ENCODE measurements at regions not wholly inside any gene's neighbourhood (a gene's known extent, or its start where the extent isn't known, plus 50 kb on each side); places are given as distances from the start of the nearest gene placed in this dataset.

DNA sequence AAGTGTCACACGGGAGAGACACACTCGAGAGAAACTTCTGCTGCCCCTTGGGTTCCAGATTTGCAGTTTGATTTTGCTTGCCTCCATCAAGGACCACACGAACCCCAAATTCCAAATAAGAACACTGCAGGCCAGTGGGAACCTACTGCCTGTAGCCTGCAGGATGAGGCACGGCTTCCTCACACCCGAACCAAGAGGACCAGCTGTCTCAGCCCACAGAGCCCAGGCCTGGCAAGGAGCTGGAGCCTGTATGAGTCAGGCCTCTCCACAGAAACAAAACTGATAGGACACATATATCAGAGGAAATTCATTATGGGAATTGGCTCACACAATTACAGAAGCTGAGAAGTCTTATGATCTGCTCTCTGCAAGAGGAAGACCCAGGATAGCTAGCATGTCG lies 188.1 kb upstream of the NSMCE3 start:
- Mint-ChIP-seq H3K27me3 (ENCODE audit: insufficient read depth, low read depth) (peaks cover 3% of the 10 kb centered on the region), H3K9me3 (no peaks in the 10 kb centered on the region), H3K4me3 (no peak overlapping the region), H3K36me3 (no peaks in the 10 kb centered on the region), H3K27ac (no peak overlapping the region), H3K4me1 (peaks cover 22% of the 10 kb centered on the region)
- Histone ChIP-seq H3K4me1 (peaks cover 8% of the 10 kb centered on the region), H3K79me2 (ENCODE audit: low read depth) (no peaks in the 10 kb centered on the region), H4K20me1 (ENCODE audit: low read depth) (no peaks in the 10 kb centered on the region), H2AFZ (replicated peaks) (no peak overlapping the region), H3K9me3 (ENCODE audit: low read depth) (no peaks in the 10 kb centered on the region), H3K4me2 (no peak overlapping the region), H3K36me3 (no peaks in the 10 kb centered on the region), H3K4me3 (no peak overlapping the region), H3K9ac (no peak overlapping the region), H3K27me3 (no peaks in the 10 kb centered on the region), H3F3A (ENCODE audit: low read depth) (peaks cover 8% of the 10 kb centered on the region), H3K27ac (no peak overlapping the region)
- no peak for DNase-seq (ENCODE audit: low spot score)
- TF ChIP-seq, protein P1, sequence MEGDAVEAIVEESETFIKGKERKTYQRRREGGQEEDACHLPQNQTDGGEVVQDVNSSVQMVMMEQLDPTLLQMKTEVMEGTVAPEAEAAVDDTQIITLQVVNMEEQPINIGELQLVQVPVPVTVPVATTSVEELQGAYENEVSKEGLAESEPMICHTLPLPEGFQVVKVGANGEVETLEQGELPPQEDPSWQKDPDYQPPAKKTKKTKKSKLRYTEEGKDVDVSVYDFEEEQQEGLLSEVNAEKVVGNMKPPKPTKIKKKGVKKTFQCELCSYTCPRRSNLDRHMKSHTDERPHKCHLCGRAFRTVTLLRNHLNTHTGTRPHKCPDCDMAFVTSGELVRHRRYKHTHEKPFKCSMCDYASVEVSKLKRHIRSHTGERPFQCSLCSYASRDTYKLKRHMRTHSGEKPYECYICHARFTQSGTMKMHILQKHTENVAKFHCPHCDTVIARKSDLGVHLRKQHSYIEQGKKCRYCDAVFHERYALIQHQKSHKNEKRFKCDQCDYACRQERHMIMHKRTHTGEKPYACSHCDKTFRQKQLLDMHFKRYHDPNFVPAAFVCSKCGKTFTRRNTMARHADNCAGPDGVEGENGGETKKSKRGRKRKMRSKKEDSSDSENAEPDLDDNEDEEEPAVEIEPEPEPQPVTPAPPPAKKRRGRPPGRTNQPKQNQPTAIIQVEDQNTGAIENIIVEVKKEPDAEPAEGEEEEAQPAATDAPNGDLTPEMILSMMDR (IDR thresholded peaks at IDR 0.05), result no peak
- no peak for TF ChIP-seq EZH2phosphoT487 (IDR thresholded peaks at IDR 0.05)
- TF ChIP-seq EZH2 (IDR thresholded peaks at IDR 0.05), result no peak

DNA sequence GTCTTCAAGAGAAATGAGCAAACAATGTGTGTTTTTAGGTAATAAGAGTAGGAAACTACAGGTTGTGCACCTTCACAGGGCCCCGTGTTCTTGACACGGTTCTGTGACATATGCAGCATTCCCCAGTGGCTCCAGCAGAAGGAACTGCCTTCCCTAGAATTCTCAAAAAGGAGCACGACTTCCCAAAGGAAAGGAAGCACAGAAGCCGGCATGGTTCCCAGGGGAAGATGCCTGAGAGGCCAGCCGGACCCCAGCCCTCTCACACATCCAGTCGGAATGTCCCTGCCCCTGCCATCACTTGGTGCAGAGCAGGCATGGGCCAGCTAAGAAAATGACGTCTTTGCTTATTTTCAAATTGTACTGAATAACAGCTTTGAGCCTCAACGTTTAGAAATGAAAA lies 187.3 kb upstream of the NSMCE3 start:
- H3K4me3 ChIP-seq, result no peak overlapping the region
- no peaks in the 10 kb centered on the region for H3K27me3 ChIP-seq
- H3K27ac ChIP-seq, result no peak overlapping the region
- Mint-ChIP-seq H3K36me3 (no peaks in the 10 kb centered on the region), H3K4me1 (peaks cover 29% of the 10 kb centered on the region), H3K27me3 (ENCODE audit: insufficient read depth, low read depth) (peaks cover 3% of the 10 kb centered on the region), H3K9me3 (no peaks in the 10 kb centered on the region), H3K4me3 (no peak overlapping the region), H3K27ac (no peak overlapping the region)
- no peak overlapping the region for H2AFZ ChIP-seq (replicated peaks)
- no peaks in the 10 kb centered on the region for H3K36me3 ChIP-seq
- no peak for DNase-seq (ENCODE audit: low spot score)
- H3K4me2 ChIP-seq, result no peak overlapping the region
- TF ChIP-seq EZH2phosphoT487 (IDR thresholded peaks at IDR 0.05) (no peak), EZH2 (IDR thresholded peaks at IDR 0.05) (no peak)
- TF ChIP-seq, protein P1 (IDR thresholded peaks at IDR 0.05), result no peak
- no peaks in the 10 kb centered on the region for H3K79me2 ChIP-seq (ENCODE audit: low read depth)
- no peaks in the 10 kb centered on the region for H4K20me1 ChIP-seq (ENCODE audit: low read depth)
- H3F3A ChIP-seq (ENCODE audit: low read depth), result peaks cover 12% of the 10 kb centered on the region
- H3K9me3 ChIP-seq (ENCODE audit: low read depth), result no peaks in the 10 kb centered on the region
- H3K4me1 ChIP-seq, result peaks cover 13% of the 10 kb centered on the region
- no peak overlapping the region for H3K9ac ChIP-seq

DNA sequence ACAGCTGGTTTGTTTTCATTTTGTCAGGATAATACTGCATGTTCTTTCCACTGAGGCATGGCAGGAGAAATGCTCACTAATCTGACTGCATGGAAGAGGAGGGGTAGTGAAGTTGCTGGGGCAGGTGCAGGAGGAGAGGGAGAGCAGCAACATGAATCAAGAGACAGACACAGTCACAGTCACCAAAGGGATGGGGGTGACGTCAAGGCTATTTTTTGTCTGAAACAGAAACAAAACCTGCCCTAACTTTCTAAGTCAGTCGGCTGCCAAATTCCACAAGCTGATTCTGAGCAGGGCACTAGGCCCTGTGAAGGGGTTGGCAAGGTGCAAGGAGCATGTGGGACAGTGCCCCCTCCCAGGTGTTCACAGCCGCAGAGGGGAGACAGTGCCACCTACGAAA lies 186.6 kb upstream of the NSMCE3 start:
- Mint-ChIP-seq H3K4me3 (no peak overlapping the region), H3K4me1 (peaks cover 36% of the 10 kb centered on the region)
- H3K4me2 ChIP-seq, result no peak overlapping the region

More for the DNA sequence above, 186.6 kb upstream of the NSMCE3 start:
- TF ChIP-seq EZH2 (IDR thresholded peaks at IDR 0.05) (no peak), EZH2phosphoT487 (IDR thresholded peaks at IDR 0.05) (no peak)
- TF ChIP-seq, protein P1 (IDR thresholded peaks at IDR 0.05), result no peak
- DNase-seq (ENCODE audit: low spot score), result no peak
- no peak overlapping the region for H3K4me3 ChIP-seq
- peaks cover 16% of the 10 kb centered on the region for H3K4me1 ChIP-seq
- H3F3A ChIP-seq (ENCODE audit: low read depth), result peaks cover 12% of the 10 kb centered on the region
- no peaks in the 10 kb centered on the region for H3K36me3 ChIP-seq
- H4K20me1 ChIP-seq (ENCODE audit: low read depth), result no peaks in the 10 kb centered on the region
- no peaks in the 10 kb centered on the region for H3K79me2 ChIP-seq (ENCODE audit: low read depth)
- Mint-ChIP-seq H3K27ac (no peak overlapping the region), H3K9me3 (no peaks in the 10 kb centered on the region), H3K36me3 (no peaks in the 10 kb centered on the region), H3K27me3 (ENCODE audit: insufficient read depth, low read depth) (peaks cover 3% of the 10 kb centered on the region)
- no peak overlapping the region for H2AFZ ChIP-seq (replicated peaks)
- H3K27me3 ChIP-seq, result no peaks in the 10 kb centered on the region
- H3K9me3 ChIP-seq (ENCODE audit: low read depth), result no peaks in the 10 kb centered on the region
- no peak overlapping the region for H3K27ac ChIP-seq
- no peak overlapping the region for H3K9ac ChIP-seq
